Neuronal stem cell (in vitro differentiated cells): ENCODE measurements at regions not wholly inside any gene's neighbourhood (a gene's known extent, or its start where the extent isn't known, plus 50 kb on each side); places are given as distances from the start of the nearest gene placed in this dataset.

Experiments used
- DNase-seq: peaks from one replicate; pipeline ENCODE4 v3.0.0-alpha.2; 2013; ENCODE audit warnings: low spot score
- H2AFZ ChIP-seq: one replicate; pipeline ENCODE4 v1.6.1; 2013; ENCODE audit warnings: mild to moderate bottlenecking, low read length, inconsistent platforms
- H2AK5ac ChIP-seq: 2 replicates; pipeline ENCODE4 v1.6.1; 2013; ENCODE audit warnings: low read depth, mild to moderate bottlenecking, inconsistent platforms, low read length, moderate library complexity, mixed read lengths
- H2BK120ac ChIP-seq: 2 replicates; pipeline ENCODE4 v1.6.1; 2013; ENCODE audit warnings: low read depth, mild to moderate bottlenecking, inconsistent platforms, low read length, moderate library complexity, mixed read lengths
- H2BK12ac ChIP-seq: one replicate; pipeline ENCODE4 v1.6.1; 2013; ENCODE audit warnings: low read length, inconsistent platforms
- H2BK15ac ChIP-seq: 2 replicates; pipeline ENCODE4 v1.6.1; 2013; ENCODE audit warnings: mild to moderate bottlenecking, low read length, inconsistent platforms, mixed read lengths
- H2BK5ac ChIP-seq: one replicate; pipeline ENCODE4 v1.6.1; 2013; ENCODE audit warnings: inconsistent platforms, mild to moderate bottlenecking, low read length, moderate library complexity
- H3K14ac ChIP-seq: one replicate; pipeline ENCODE4 v1.6.1; 2013; ENCODE audit warnings: low read length, inconsistent platforms
- H3K18ac ChIP-seq: 2 replicates; pipeline ENCODE4 v1.6.1; 2013; ENCODE audit warnings: low read length, inconsistent platforms
- H3K23ac ChIP-seq: 2 replicates; pipeline ENCODE4 v1.6.1; 2013; ENCODE audit warnings: low read depth, mild to moderate bottlenecking, mixed read lengths, low read length, inconsistent platforms; ENCODE audit not compliant: poor library complexity
- H3K27ac ChIP-seq: replicated peaks from 3 replicates; pipeline ENCODE4 v1.5.1; 2013; ENCODE audit warnings: low read length, inconsistent platforms
- H3K27me3 ChIP-seq, 3 experiments: 2 replicates each; pipeline ENCODE4 v1.6.1; 2013; ENCODE audit warnings: low read length in 3 of 3, mild to moderate bottlenecking in 2 of 3, inconsistent platforms in 1 of 3, low read depth in 1 of 3, mixed read lengths in 1 of 3, moderate library complexity in 1 of 3; ENCODE audit not compliant: control insufficient read depth in 3 of 3, insufficient read depth in 3 of 3
- H3K36me3 ChIP-seq, 2 donors: replicated peaks in 1 of 2; 2 replicates each; pipeline ENCODE4 v1.6.1; 2013; ENCODE audit warnings: low read length in 2 of 2; ENCODE audit not compliant: control insufficient read depth in 2 of 2, insufficient read depth in 2 of 2
- H3K4ac ChIP-seq: 2 replicates; pipeline ENCODE4 v1.6.1; 2013; ENCODE audit warnings: inconsistent platforms, mild to moderate bottlenecking, low read length, moderate library complexity
- H3K4me1 ChIP-seq, 2 donors: 1 replicate in 1 of 2; 2 replicates in 1 of 2; pipeline ENCODE4 v1.6.1; 2013; ENCODE audit warnings: low read length in 2 of 2, low read depth in 1 of 2; ENCODE audit not compliant: control insufficient read depth in 2 of 2, insufficient read depth in 1 of 2
- H3K4me2 ChIP-seq: one replicate; pipeline ENCODE4 v1.6.1; 2013; ENCODE audit warnings: mild to moderate bottlenecking, low read length, inconsistent platforms; ENCODE audit not compliant: insufficient read depth, poor library complexity, severe bottlenecking
- H3K4me3 ChIP-seq, 2 donors: 2 replicates each; pipeline ENCODE4 v1.5.1; 2013; ENCODE audit warnings: low read length in 2 of 2, mild to moderate bottlenecking in 2 of 2, inconsistent platforms in 1 of 2, moderate library complexity in 1 of 2
- H3K79me1 ChIP-seq: one replicate; pipeline ENCODE4 v1.6.1; 2013; ENCODE audit warnings: low read depth, mild to moderate bottlenecking, inconsistent platforms, low read length, moderate library complexity
- H3K9ac ChIP-seq: one replicate; pipeline ENCODE4 v1.6.1; 2013; ENCODE audit warnings: mild to moderate bottlenecking, low read depth, low read length, inconsistent platforms; ENCODE audit not compliant: poor library complexity
- H3K9me3 ChIP-seq, 2 donors: replicated peaks in 1 of 2; 2 replicates each; pipeline versions ENCODE3 to v1.6.1; 2013; ENCODE audit warnings: low read length in 2 of 2, mild to moderate bottlenecking in 2 of 2, inconsistent platforms in 1 of 2, low read depth in 1 of 2, mixed read lengths in 1 of 2, moderate library complexity in 1 of 2; ENCODE audit not compliant: control insufficient read depth in 2 of 2, insufficient read depth in 1 of 2
- H4K8ac ChIP-seq: one replicate; pipeline ENCODE4 v1.6.1; 2013; ENCODE audit warnings: low read depth, mild to moderate bottlenecking, inconsistent platforms, low read length, moderate library complexity
- H4K91ac ChIP-seq: one replicate; pipeline ENCODE4 v1.6.1; 2013; ENCODE audit warnings: low read length, low read depth, mild to moderate bottlenecking, inconsistent platforms; ENCODE audit not compliant: poor library complexity
- WGBS, 2 donors: extraction: QIAGEN DNeasy Blood & Tissue Kit; methylation state at CpG; one replicate each; pipeline ENCODE4 v1.1.7; 2013; ENCODE audit warnings: missing lambda C conversion rate in 2 of 2, mixed read lengths in 1 of 2; ENCODE audit not compliant: insufficient read length in 2 of 2, insufficient replicate concordance in 1 of 2; ENCODE audit errors: extremely low coverage in 2 of 2; 5-methylcytosine and 5-hydroxymethylcytosine counted together

- H3K36me3 ChIP-seq = no peaks in the 10 kb centered on the region
Observed at GRCh38 chr12:13465635-13466034, 269.1 kb downstream of the EMP1 start.

GRCh38 chr12:13463189-13463588 lies 266.7 kb downstream of the EMP1 start:
- no CpG with 5 or more reads among the region's 2 CpGs for WGBS, 2 donors
- H2AFZ ChIP-seq = no peak overlapping the region
- H3K36me3 ChIP-seq = no peaks in the 10 kb centered on the region
- no peak overlapping the region for H3K9ac ChIP-seq
- H3K23ac ChIP-seq = no peak overlapping the region
- peaks cover 0 to 4% of the 10 kb centered on the region in 2 donors for H3K4me1 ChIP-seq
- H2BK120ac ChIP-seq = no peak overlapping the region
- H3K79me1 ChIP-seq = no peaks in the 10 kb centered on the region
- no peak overlapping the region for H2AK5ac ChIP-seq
- H3K27ac ChIP-seq = no peak overlapping the region
- H3K14ac ChIP-seq = no peak overlapping the region
- no peak for DNase-seq
- no peak overlapping the region for H3K4ac ChIP-seq
- no peak overlapping the region for H2BK12ac ChIP-seq
- H2BK15ac ChIP-seq = no peak overlapping the region
- H4K91ac ChIP-seq = no peak overlapping the region
- H4K8ac ChIP-seq = no peak overlapping the region
- H3K4me2 ChIP-seq = no peak overlapping the region
- H3K4me3 ChIP-seq = no peak overlapping the region
- H3K9me3 ChIP-seq = no peaks in the 10 kb centered on the region
- no peak overlapping the region for H3K18ac ChIP-seq
- H3K27me3 ChIP-seq = peaks cover 0 to 11% (median 0%) of the 10 kb centered on the region in 3 experiments
- H2BK5ac ChIP-seq = no peak overlapping the region

More at GRCh38 chr12:13465635-13466034, 269.1 kb downstream of the EMP1 start:
- no peak overlapping the region for H2AK5ac ChIP-seq
- H3K9me3 ChIP-seq = no peaks in the 10 kb centered on the region
- no peak overlapping the region for H4K8ac ChIP-seq
- no peak overlapping the region for H3K27ac ChIP-seq
- no peaks in the 10 kb centered on the region for H3K79me1 ChIP-seq
- no peak overlapping the region for H3K23ac ChIP-seq
- DNase-seq = no peak
- peaks cover 0 to 14% (median 0%) of the 10 kb centered on the region in 3 experiments for H3K27me3 ChIP-seq
- no peak overlapping the region for H2BK15ac ChIP-seq
- no peak overlapping the region for H2AFZ ChIP-seq
- no peak overlapping the region for H3K4ac ChIP-seq
- WGBS, 2 donors = no CpG with 5 or more reads among the region's 6 CpGs
- no peak overlapping the region for H3K4me3 ChIP-seq
- peak overlapping the region; percentile 24 for H3K18ac ChIP-seq
- no peak overlapping the region for H2BK12ac ChIP-seq
- H2BK5ac ChIP-seq = peak overlapping the region; percentile 44
- no peak overlapping the region for H3K4me2 ChIP-seq
- H2BK120ac ChIP-seq = no peak overlapping the region
- H3K14ac ChIP-seq = no peak overlapping the region
- H4K91ac ChIP-seq = peak overlapping the region; percentile 56
- H3K9ac ChIP-seq = no peak overlapping the region
- H3K4me1 ChIP-seq = peaks cover 0 to 4% of the 10 kb centered on the region in 2 donors

- Histone ChIP-seq H3K14ac (no peak overlapping the region), H3K4ac (no peak overlapping the region), H3K9me3 (no peaks in the 10 kb centered on the region), H2AK5ac (no peak overlapping the region), H3K79me1 (no peaks in the 10 kb centered on the region), H3K27me3 (peaks cover 0 to 11% (median 0%) of the 10 kb centered on the region in 3 experiments), H2BK120ac (no peak overlapping the region), H3K18ac (no peak overlapping the region), H2BK12ac (no peak overlapping the region), H3K4me3 (no peak overlapping the region), H2BK15ac (no peak overlapping the region), H3K4me2 (no peak overlapping the region), H3K4me1 (peaks cover 0 to 4% of the 10 kb centered on the region in 2 donors), H4K8ac (no peak overlapping the region), H3K23ac (no peak overlapping the region), H3K27ac (no peak overlapping the region), H2AFZ (no peak overlapping the region), H3K9ac (no peak overlapping the region), H4K91ac (no peak overlapping the region), H2BK5ac (no peak overlapping the region), H3K36me3 (no peaks in the 10 kb centered on the region)
- WGBS, 2 donors = no CpG with 5 or more reads among the region's 3 CpGs
- no peak for DNase-seq
Observed at GRCh38 chr12:13462450-13462849, 265.9 kb downstream of the EMP1 start.

- Histone ChIP-seq H4K8ac (no peak overlapping the region), H3K14ac (no peak overlapping the region), H3K4me1 (peaks cover 0 to 6% of the 10 kb centered on the region in 2 donors), H3K79me1 (no peaks in the 10 kb centered on the region), H3K18ac (no peak overlapping the region), H2BK15ac (no peak overlapping the region), H2AK5ac (no peak overlapping the region), H2BK5ac (no peak overlapping the region), H3K23ac (no peak overlapping the region), H4K91ac (no peak overlapping the region), H3K4me2 (no peak overlapping the region), H3K4me3 (no peak overlapping the region), H3K27me3 (no peaks in the 10 kb centered on the region), H2BK12ac (no peak overlapping the region), H2BK120ac (no peak overlapping the region), H3K36me3 (no peaks in the 10 kb centered on the region), H3K9me3 (no peaks in the 10 kb centered on the region), H3K27ac (no peak overlapping the region), H2AFZ (no peak overlapping the region), H3K9ac (no peak overlapping the region), H3K4ac (no peak overlapping the region)
- no CpG with 5 or more reads among the region's 5 CpGs for WGBS, 2 donors
- DNase-seq = no peak
Observed at GRCh38 chr12:13455778-13456144, 259.2 kb downstream of the EMP1 start.
